ENCODE measurements at regions not wholly inside any gene's neighbourhood (a gene's known extent, or its start where the extent isn't known, plus 50 kb on each side); places are given as distances from the start of the nearest gene placed in this dataset.

GRCh38 chr2:12649602-12650400 lies 66.9 kb upstream of the TRIB2 start:
- Histone ChIP-seq H2AFZ (ENCODE audit: low read depth, low read length) (no peak overlapping the region), H3K9me3 (ENCODE audit: low read length) (peaks cover 5% of the 10 kb centered on the region), H3K4me3 (ENCODE audit: low read length) (no peak overlapping the region), H3K4me1 (ENCODE audit: insufficient read depth, low read length) (no peaks in the 10 kb centered on the region), H3K36me3 (ENCODE audit: insufficient read depth, low read length) (no peaks in the 10 kb centered on the region), H3K27me3 (ENCODE audit: insufficient read depth, low read length) (no peaks in the 10 kb centered on the region)

GRCh38 chr2:12651641-12652040 lies 65.1 kb upstream of the TRIB2 start:
- Histone ChIP-seq H3K4me3 (ENCODE audit: low read length) (no peak overlapping the region), H3K9me3 (ENCODE audit: low read length) (peaks cover 3% of the 10 kb centered on the region), H3K27me3 (ENCODE audit: insufficient read depth, low read length) (no peaks in the 10 kb centered on the region), H3K4me1 (ENCODE audit: insufficient read depth, low read length) (no peaks in the 10 kb centered on the region), H2AFZ (ENCODE audit: low read depth, low read length) (no peak overlapping the region), H3K36me3 (ENCODE audit: insufficient read depth, low read length) (no peaks in the 10 kb centered on the region)

GRCh38 chr2:12652723-12653122 lies 64.0 kb upstream of the TRIB2 start:
- Histone ChIP-seq H3K4me3 (ENCODE audit: low read length) (no peak overlapping the region), H3K9me3 (ENCODE audit: low read length) (no peaks in the 10 kb centered on the region), H3K36me3 (ENCODE audit: insufficient read depth, low read length) (no peaks in the 10 kb centered on the region), H3K27me3 (ENCODE audit: insufficient read depth, low read length) (no peaks in the 10 kb centered on the region), H3K4me1 (ENCODE audit: insufficient read depth, low read length) (no peaks in the 10 kb centered on the region), H2AFZ (ENCODE audit: low read depth, low read length) (no peak overlapping the region)

- H3K27me3 ChIP-seq (ENCODE audit: insufficient read depth, low read length): no peaks in the 10 kb centered on the region
- no peak overlapping the region for H2AFZ ChIP-seq (ENCODE audit: low read depth, low read length)
- no peaks in the 10 kb centered on the region for H3K36me3 ChIP-seq (ENCODE audit: insufficient read depth, low read length)
- no peaks in the 10 kb centered on the region for H3K9me3 ChIP-seq (ENCODE audit: low read length)
- no peaks in the 10 kb centered on the region for H3K4me1 ChIP-seq (ENCODE audit: insufficient read depth, low read length)
- no peak overlapping the region for H3K4me3 ChIP-seq (ENCODE audit: low read length)
Measured at GRCh38 chr2:12657560-12657959, 59.2 kb upstream of the TRIB2 start.

DNA sequence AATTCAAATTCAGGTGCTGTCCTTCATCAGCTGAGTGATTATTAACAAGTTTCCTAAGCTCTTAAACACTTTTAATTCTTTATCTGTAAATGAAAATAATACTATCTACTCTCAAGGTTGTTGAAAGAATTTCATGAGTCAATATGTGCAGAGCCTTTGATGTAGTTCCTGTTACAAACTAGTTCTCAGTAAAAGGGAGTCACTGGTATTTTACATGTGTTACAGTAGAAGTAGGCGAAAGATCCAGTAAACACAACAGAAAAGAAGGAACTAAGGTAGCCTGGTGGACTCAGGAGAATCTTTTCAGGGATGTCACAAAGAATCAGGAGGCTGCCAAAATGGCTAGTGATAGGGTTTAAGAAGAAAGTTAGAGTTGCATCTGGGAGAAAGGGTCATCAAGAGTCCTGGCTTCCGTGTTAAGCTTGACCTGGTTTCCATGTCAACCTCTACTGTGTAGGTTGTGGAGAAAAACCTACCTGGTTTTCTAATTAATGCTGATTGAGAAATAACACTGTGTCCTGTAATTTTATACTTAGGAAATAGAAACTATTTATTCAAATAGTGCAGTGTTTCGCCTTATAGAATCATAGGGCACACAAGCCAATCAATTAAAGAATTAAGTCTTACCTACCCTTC lies 58.3 kb upstream of the TRIB2 start:
- no peaks in the 10 kb centered on the region for H3K27me3 ChIP-seq (ENCODE audit: insufficient read depth, low read length)
- H2AFZ ChIP-seq (ENCODE audit: low read depth, low read length): no peak overlapping the region
- H3K4me1 ChIP-seq (ENCODE audit: insufficient read depth, low read length): no peaks in the 10 kb centered on the region
- no peak overlapping the region for H3K4me3 ChIP-seq (ENCODE audit: low read length)
- no peaks in the 10 kb centered on the region for H3K36me3 ChIP-seq (ENCODE audit: insufficient read depth, low read length)
- no peaks in the 10 kb centered on the region for H3K9me3 ChIP-seq (ENCODE audit: low read length)

DNA sequence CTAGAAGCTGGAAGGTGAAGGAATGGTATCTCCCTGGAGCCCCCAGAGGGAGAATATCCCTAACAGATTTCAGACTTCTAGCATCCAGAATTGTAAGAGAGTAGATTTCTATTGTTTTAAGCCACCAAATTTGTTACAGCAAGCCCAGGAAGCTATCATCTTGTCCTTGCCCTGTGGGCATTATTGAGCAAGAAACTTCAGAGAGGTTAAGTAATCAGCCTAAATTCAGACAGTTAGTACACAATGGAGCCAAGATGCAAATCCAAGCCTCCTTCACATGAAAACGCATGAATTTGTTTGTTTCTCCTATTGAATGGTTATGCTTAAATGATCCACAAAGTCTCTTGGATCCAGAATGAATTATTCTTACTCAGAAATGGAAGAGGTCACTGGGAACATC lies 55.2 kb upstream of the TRIB2 start:
- no peak overlapping the region for H3K4me3 ChIP-seq (ENCODE audit: low read length)
- H3K27me3 ChIP-seq (ENCODE audit: insufficient read depth, low read length): no peaks in the 10 kb centered on the region
- peaks cover 2% of the 10 kb centered on the region for H3K9me3 ChIP-seq (ENCODE audit: low read length)
- no peak overlapping the region for H2AFZ ChIP-seq (ENCODE audit: low read depth, low read length)
- no peaks in the 10 kb centered on the region for H3K4me1 ChIP-seq (ENCODE audit: insufficient read depth, low read length)
- H3K36me3 ChIP-seq (ENCODE audit: insufficient read depth, low read length): no peaks in the 10 kb centered on the region

GRCh38 chr2:12663306-12664037 lies 53.3 kb upstream of the TRIB2 start:
- H3K4me3 ChIP-seq (ENCODE audit: low read length): no peak overlapping the region
- H3K27me3 ChIP-seq (ENCODE audit: insufficient read depth, low read length): no peaks in the 10 kb centered on the region
- H2AFZ ChIP-seq (ENCODE audit: low read depth, low read length): no peak overlapping the region
- H3K36me3 ChIP-seq (ENCODE audit: insufficient read depth, low read length): no peaks in the 10 kb centered on the region
- H3K4me1 ChIP-seq (ENCODE audit: insufficient read depth, low read length): peaks cover under 1% of the 10 kb centered on the region
- peaks cover 4% of the 10 kb centered on the region for H3K9me3 ChIP-seq (ENCODE audit: low read length)

DNA sequence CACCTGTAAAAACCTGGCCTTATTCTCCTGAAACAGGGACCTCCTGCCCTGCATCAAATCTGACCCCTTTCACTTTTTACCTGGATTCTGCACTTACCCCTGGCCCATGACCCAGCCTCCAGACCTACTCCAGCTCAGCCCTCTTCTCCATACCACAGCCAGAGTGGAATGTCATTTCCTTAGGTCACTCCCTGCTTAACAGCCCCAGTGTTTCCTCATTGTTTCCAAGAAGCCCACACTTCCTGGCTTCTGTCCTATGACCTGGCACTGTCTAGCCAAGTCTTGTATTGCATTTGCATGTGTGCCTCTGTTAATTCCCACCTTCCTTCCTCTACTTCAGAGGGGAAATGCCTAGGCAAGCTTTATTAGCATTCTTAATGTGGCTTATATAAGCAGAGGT lies 51.4 kb upstream of the TRIB2 start:
- H3K27me3 ChIP-seq (ENCODE audit: insufficient read depth, low read length): no peaks in the 10 kb centered on the region
- H3K36me3 ChIP-seq (ENCODE audit: insufficient read depth, low read length): no peaks in the 10 kb centered on the region
- no peak overlapping the region for H2AFZ ChIP-seq (ENCODE audit: low read depth, low read length)
- no peak overlapping the region for H3K4me3 ChIP-seq (ENCODE audit: low read length)
- peaks cover 7% of the 10 kb centered on the region for H3K4me1 ChIP-seq (ENCODE audit: insufficient read depth, low read length)
- H3K9me3 ChIP-seq (ENCODE audit: low read length): peaks cover 4% of the 10 kb centered on the region

GRCh38 chr2:12666445-12666844 lies 50.3 kb upstream of the TRIB2 start:
- peaks cover 4% of the 10 kb centered on the region for H3K9me3 ChIP-seq (ENCODE audit: low read length)
- H2AFZ ChIP-seq (ENCODE audit: low read depth, low read length): no peak overlapping the region
- H3K4me1 ChIP-seq (ENCODE audit: insufficient read depth, low read length): peaks cover 7% of the 10 kb centered on the region
- no peak overlapping the region for H3K4me3 ChIP-seq (ENCODE audit: low read length)
- no peaks in the 10 kb centered on the region for H3K36me3 ChIP-seq (ENCODE audit: insufficient read depth, low read length)
- H3K27me3 ChIP-seq (ENCODE audit: insufficient read depth, low read length): no peaks in the 10 kb centered on the region
